GM12878 (cell line): ENCODE measurements at regions not wholly inside any gene's neighbourhood (a gene's known extent, or its start where the extent isn't known, plus 50 kb on each side); places are given as distances from the start of the nearest gene placed in this dataset.

Source experiments
- ATAC-seq: fragments of 200-7000 bp; cut with Tn5 transposase; 3 replicates; pipeline ENCODE4 v1.9.1; 2020; ENCODE audit warnings: mild to moderate bottlenecking, moderate library complexity
- BruUV-seq: library from RNA; stranded (reverse); fragments of 400-500 nt; replicated peaks from 2 replicates; lab custom pipeline; 2021; lab: Mats Ljungman, UMichigan
- CTCF ChIA-PET: fragments of 300-600 bp; sonication (Branson Sonifier 250); formaldehyde crosslinking; extraction: SDS; loops from one replicate; lab custom pipeline; 2021; ENCODE audit warnings: inconsistent platforms; lab: Yijun Ruan, JAX
- POLR2A ChIA-PET: fragments of 350-600 bp; formaldehyde crosslinking; extraction: SDS; loops from one replicate; lab custom pipeline; 2021; ENCODE audit warnings: inconsistent platforms; lab: Charles Lee
- RAD21 ChIA-PET: fragments of 300-600 bp; sonication (Branson Sonifier 250); formaldehyde crosslinking; loops from one replicate; lab custom pipeline; 2023; ENCODE audit warnings: antibody characterized with exemption; ENCODE audit not compliant: unreplicated experiment; lab: Charles Lee
- SMC1A ChIA-PET: fragments of 300-600 bp; sonication (Branson Sonifier 250); formaldehyde crosslinking; loops from one replicate; lab custom pipeline; 2023; ENCODE audit not compliant: unreplicated experiment, uncharacterized antibody; lab: Charles Lee
- DNase-seq: peaks from one replicate; pipeline ENCODE4 v3.0.0-alpha.2; 2011; ENCODE audit warnings: low read depth, low spot score
- FAIRE-seq: peaks from 3 replicates; lab custom pipeline; 2011; peaks lifted over from hg19 to GRCh38; lab: Jason Lieb, UNC
- H2AFZ ChIP-seq: 2 replicates; pipeline ENCODE4 v1.6.0; 2011; ENCODE audit warnings: low read depth, low read length, control low read depth; ENCODE audit not compliant: control insufficient read depth
- H3K27ac ChIP-seq: 2 replicates; pipeline ENCODE4 v1.5.1; 2011; ENCODE audit warnings: control low read depth; ENCODE audit not compliant: control insufficient read depth, insufficient read depth
- H3K27me3 ChIP-seq, 2 experiments: replicated peaks in 1 of 2; 2 replicates each; pipeline versions ENCODE4 v1.6.0 to v1.6.1; 2011; ENCODE audit warnings: low read length in 1 of 2; ENCODE audit not compliant: control insufficient read depth in 2 of 2, insufficient read depth in 2 of 2
- H3K36me3 ChIP-seq, 2 experiments: 2 replicates each; pipeline ENCODE4 v1.5.1; 2011; ENCODE audit warnings: low read length in 1 of 2; ENCODE audit not compliant: control insufficient read depth in 2 of 2, insufficient read depth in 2 of 2
- H3K4me1 ChIP-seq: 2 replicates; pipeline ENCODE4 v1.6.1; 2011; ENCODE audit warnings: mild to moderate bottlenecking, low read length, moderate library complexity, mixed read lengths; ENCODE audit not compliant: control insufficient read depth, insufficient read depth
- H3K4me2 ChIP-seq: 2 replicates; pipeline ENCODE4 v1.6.0; 2011; ENCODE audit warnings: control low read depth; ENCODE audit not compliant: control insufficient read depth, insufficient read depth
- H3K4me3 ChIP-seq: fragments of 200-600 bp; sonication (generic); 2 replicates; pipeline ENCODE4 v1.5.1; 2016
- H3K79me2 ChIP-seq: 2 replicates; pipeline ENCODE4 v1.6.0; 2011; ENCODE audit warnings: low read length; ENCODE audit not compliant: control insufficient read depth, insufficient read depth
- H3K9ac ChIP-seq: 2 replicates; pipeline ENCODE4 v1.8.0; 2011; ENCODE audit warnings: low read length, control low read depth, mixed read lengths; ENCODE audit not compliant: control insufficient read depth, insufficient read depth
- H3K9me3 ChIP-seq: replicated peaks from 3 replicates; pipeline ENCODE4 v1.5.1; 2011; ENCODE audit warnings: mild to moderate bottlenecking, low read length; ENCODE audit not compliant: control insufficient read depth, insufficient read depth
- H4K20me1 ChIP-seq: 2 replicates; pipeline ENCODE4 v1.6.0; 2011; ENCODE audit not compliant: control insufficient read depth, insufficient read depth
- ATF7 ChIP-seq: fragments of 450-650 bp; IDR thresholded peaks from 2 replicates; pipeline ENCODE4 v1.6.1; 2016; ENCODE audit warnings: low read depth, mild to moderate bottlenecking
- CBX5 ChIP-seq: sonication (generic); IDR thresholded peaks from 2 replicates; pipeline ENCODE4 v1.6.1; 2016; ENCODE audit warnings: low read depth, moderate library complexity, mild to moderate bottlenecking, inconsistent platforms
- CHD4 ChIP-seq: fragments of 200-600 bp; sonication (generic); IDR thresholded peaks from 2 replicates; pipeline ENCODE4 v1.6.1; 2016; ENCODE audit warnings: mild to moderate bottlenecking
- EED ChIP-seq: sonication (generic); IDR thresholded peaks from 2 replicates; pipeline ENCODE4 v1.6.1; 2016; ENCODE audit warnings: antibody characterized with exemption, low read depth
- GABPA ChIP-seq: IDR thresholded peaks from 2 replicates; pipeline ENCODE4 v1.6.1; 2014; ENCODE audit warnings: antibody characterized with exemption, low read depth, mild to moderate bottlenecking, inconsistent platforms
- HDGF ChIP-seq: fragments of 450-650 bp; IDR thresholded peaks from 2 replicates; pipeline ENCODE4 v1.6.1; 2016; ENCODE audit warnings: antibody characterized with exemption
- IKZF2 ChIP-seq, 2 experiments: fragments of 450-650 bp; IDR thresholded peaks; 2 replicates each; pipeline ENCODE4 v1.6.1; 2017; ENCODE audit warnings: mild to moderate bottlenecking in 2 of 2, moderate library complexity in 2 of 2
- MYC ChIP-seq: IDR thresholded peaks from 2 replicates; pipeline ENCODE4 v1.6.1; 2011; ENCODE audit warnings: mild to moderate bottlenecking, low read length, moderate library complexity, inconsistent platforms; ENCODE audit not compliant: insufficient read depth, insufficient replicate concordance, insufficient read length, severe bottlenecking
- NFYA ChIP-seq: IDR thresholded peaks from 2 replicates; pipeline ENCODE4 v1.6.1; 2011; ENCODE audit warnings: low read depth, mild to moderate bottlenecking, low read length, improper control_type of control experiment, borderline replicate concordance
- NFYB ChIP-seq: IDR thresholded peaks from 2 replicates; pipeline ENCODE4 v1.6.1; 2011; ENCODE audit warnings: low read depth, mild to moderate bottlenecking, low read length, improper control_type of control experiment, moderate library complexity; ENCODE audit not compliant: insufficient read depth
- NR2C1 ChIP-seq: fragments of 450-650 bp; IDR thresholded peaks from 2 replicates; pipeline ENCODE4 v1.6.1; 2017; ENCODE audit warnings: antibody characterized with exemption, mild to moderate bottlenecking, moderate library complexity
- NR2F1 ChIP-seq: fragments of 450-650 bp; conservative IDR thresholded peaks from 2 replicates; pipeline ENCODE4 v1.6.1; 2017; ENCODE audit warnings: mild to moderate bottlenecking
- PAX8 ChIP-seq: fragments of 450-650 bp; IDR thresholded peaks from 2 replicates; pipeline ENCODE4 v1.6.1; 2017; ENCODE audit warnings: mild to moderate bottlenecking, moderate library complexity
- POLR2AphosphoS2 ChIP-seq: IDR thresholded peaks from 2 replicates; pipeline ENCODE4 v1.6.1; 2011; ENCODE audit warnings: low read depth, mild to moderate bottlenecking, low read length, improper control_type of control experiment, moderate library complexity
- RAD51 ChIP-seq: fragments of 450-650 bp; IDR thresholded peaks from 2 replicates; pipeline ENCODE4 v1.6.1; 2016; ENCODE audit warnings: moderate library complexity, mild to moderate bottlenecking, inconsistent platforms
- RCOR1 ChIP-seq: conservative IDR thresholded peaks from 2 replicates; pipeline ENCODE4 v1.6.1; 2012; ENCODE audit warnings: low read depth, low read length, improper control_type of control experiment
- RFX5 ChIP-seq: IDR thresholded peaks from 2 replicates; pipeline ENCODE4 v1.6.1; 2011; ENCODE audit warnings: low read depth, low read length, improper control_type of control experiment
- WRNIP1 ChIP-seq: IDR thresholded peaks from 2 replicates; pipeline ENCODE4 v1.6.1; 2011; ENCODE audit warnings: low read depth, low read length, improper control_type of control experiment, borderline replicate concordance
- WGBS: methylation state at CpG from one replicate; pipeline ENCODE4 v1.1.6; 2016; ENCODE audit warnings: low lambda C conversion rate; ENCODE audit not compliant: insufficient replicate concordance, insufficient coverage; ENCODE audit errors: missing lambda C conversion rate; 5-methylcytosine and 5-hydroxymethylcytosine counted together
- in situ Hi-C: fragments of 300-500 bp; cut with MboI; formaldehyde crosslinking; loops from 9 replicates; pipeline ENCODE4 v1.14.3; 2018; ENCODE audit warnings: mixed read lengths
- intact Hi-C: fragments of 100-400 bp; cut with micrococcal nuclease; formaldehyde crosslinking; loops from one replicate; pipeline ENCODE4 v1.14.2; 2022; ENCODE audit not compliant: unreplicated experiment
- TF ChIP-seq, protein P1 (sequence below): fragments of 450-650 bp; IDR thresholded peaks from 2 replicates; pipeline ENCODE4 v1.6.1; 2017; ENCODE audit warnings: mild to moderate bottlenecking, moderate library complexity
- TF ChIP-seq, protein P2 (sequence below): fragments of 450-650 bp; IDR thresholded peaks from 2 replicates; pipeline ENCODE4 v1.6.1; 2018; ENCODE audit warnings: borderline replicate concordance, mild to moderate bottlenecking; ENCODE audit not compliant: partially characterized antibody

DNA sequence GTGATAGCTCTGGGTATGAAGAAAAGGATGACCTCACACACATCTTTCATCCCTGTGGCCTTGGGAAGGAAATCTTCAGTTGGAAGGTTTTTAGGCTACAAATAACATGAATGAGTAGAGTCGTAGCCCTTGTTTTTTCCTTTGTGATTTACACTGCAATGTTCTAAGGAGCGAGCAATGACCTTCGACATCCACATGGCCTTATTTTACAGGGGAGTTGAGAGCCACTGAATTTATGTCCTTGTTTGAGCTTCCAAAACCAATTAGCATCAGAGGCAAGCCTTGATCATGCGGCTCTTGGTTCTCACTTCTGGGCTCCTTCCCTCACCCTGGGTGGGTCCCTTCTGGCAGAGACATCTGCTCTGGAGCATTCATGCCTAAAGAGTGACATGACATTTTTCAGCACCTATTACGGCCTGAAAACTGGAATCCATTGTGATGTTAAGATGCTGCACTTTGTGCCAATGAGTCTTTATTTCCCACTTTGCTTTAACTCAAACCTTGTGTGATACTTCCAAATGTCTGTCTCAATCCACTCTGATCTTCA is 70.5 kb upstream of the RUNX1 start:
- FAIRE-seq (no peak), ATAC-seq (no peak), DNase-seq (no peak)
- no peak overlapping the region for H3K27ac ChIP-seq
- in situ Hi-C loops, result loop anchor here (5.0 kb wide), 1 partner anchor 53 kb away; no protein-coding TSS in a partner anchor
- no peaks in the 10 kb centered on the region for H3K36me3 ChIP-seq
- SMC1A ChIA-PET, result interaction anchor here (0.5 kb wide), 1 partner anchor 730 kb away, joined by 6 read pairs; no protein-coding TSS in a partner anchor
- CTCF ChIA-PET, result no interaction called here
- no peak overlapping the region for H3K4me3 ChIP-seq
- no peaks in the 10 kb centered on the region; the same call in 2 of the 3 replicates for H3K9me3 ChIP-seq
- no peaks in the 10 kb centered on the region for H3K4me1 ChIP-seq
- no peak overlapping the region for H2AFZ ChIP-seq
- TF ChIP-seq, protein P1, sequence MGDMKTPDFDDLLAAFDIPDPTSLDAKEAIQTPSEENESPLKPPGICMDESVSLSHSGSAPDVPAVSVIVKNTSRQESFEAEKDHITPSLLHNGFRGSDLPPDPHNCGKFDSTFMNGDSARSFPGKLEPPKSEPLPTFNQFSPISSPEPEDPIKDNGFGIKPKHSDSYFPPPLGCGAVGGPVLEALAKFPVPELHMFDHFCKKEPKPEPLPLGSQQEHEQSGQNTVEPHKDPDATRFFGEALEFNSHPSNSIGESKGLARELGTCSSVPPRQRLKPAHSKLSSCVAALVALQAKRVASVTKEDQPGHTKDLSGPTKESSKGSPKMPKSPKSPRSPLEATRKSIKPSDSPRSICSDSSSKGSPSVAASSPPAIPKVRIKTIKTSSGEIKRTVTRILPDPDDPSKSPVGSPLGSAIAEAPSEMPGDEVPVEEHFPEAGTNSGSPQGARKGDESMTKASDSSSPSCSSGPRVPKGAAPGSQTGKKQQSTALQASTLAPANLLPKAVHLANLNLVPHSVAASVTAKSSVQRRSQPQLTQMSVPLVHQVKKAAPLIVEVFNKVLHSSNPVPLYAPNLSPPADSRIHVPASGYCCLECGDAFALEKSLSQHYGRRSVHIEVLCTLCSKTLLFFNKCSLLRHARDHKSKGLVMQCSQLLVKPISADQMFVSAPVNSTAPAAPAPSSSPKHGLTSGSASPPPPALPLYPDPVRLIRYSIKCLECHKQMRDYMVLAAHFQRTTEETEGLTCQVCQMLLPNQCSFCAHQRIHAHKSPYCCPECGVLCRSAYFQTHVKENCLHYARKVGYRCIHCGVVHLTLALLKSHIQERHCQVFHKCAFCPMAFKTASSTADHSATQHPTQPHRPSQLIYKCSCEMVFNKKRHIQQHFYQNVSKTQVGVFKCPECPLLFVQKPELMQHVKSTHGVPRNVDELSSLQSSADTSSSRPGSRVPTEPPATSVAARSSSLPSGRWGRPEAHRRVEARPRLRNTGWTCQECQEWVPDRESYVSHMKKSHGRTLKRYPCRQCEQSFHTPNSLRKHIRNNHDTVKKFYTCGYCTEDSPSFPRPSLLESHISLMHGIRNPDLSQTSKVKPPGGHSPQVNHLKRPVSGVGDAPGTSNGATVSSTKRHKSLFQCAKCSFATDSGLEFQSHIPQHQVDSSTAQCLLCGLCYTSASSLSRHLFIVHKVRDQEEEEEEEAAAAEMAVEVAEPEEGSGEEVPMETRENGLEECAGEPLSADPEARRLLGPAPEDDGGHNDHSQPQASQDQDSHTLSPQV, result no peak
- TF ChIP-seq RCOR1, result no peak
- no peak for TF ChIP-seq EED
- no peak for TF ChIP-seq NFYA
- TF ChIP-seq PAX8, result no peak
- no peak for TF ChIP-seq HDGF
- no peak for TF ChIP-seq GABPA
- no peak for TF ChIP-seq WRNIP1
- TF ChIP-seq NR2F1, result no peak
- no peak for TF ChIP-seq CHD4
- TF ChIP-seq CBX5, result no peak
- no peak for TF ChIP-seq IKZF2 (IDR thresholded peaks at IDR 0.05)
- no peak for TF ChIP-seq ATF7
- no peak for TF ChIP-seq NR2C1
- no peak for TF ChIP-seq RAD51
- no peak for TF ChIP-seq RFX5
- TF ChIP-seq POLR2AphosphoS2, result no peak
- TF ChIP-seq, protein P2, sequence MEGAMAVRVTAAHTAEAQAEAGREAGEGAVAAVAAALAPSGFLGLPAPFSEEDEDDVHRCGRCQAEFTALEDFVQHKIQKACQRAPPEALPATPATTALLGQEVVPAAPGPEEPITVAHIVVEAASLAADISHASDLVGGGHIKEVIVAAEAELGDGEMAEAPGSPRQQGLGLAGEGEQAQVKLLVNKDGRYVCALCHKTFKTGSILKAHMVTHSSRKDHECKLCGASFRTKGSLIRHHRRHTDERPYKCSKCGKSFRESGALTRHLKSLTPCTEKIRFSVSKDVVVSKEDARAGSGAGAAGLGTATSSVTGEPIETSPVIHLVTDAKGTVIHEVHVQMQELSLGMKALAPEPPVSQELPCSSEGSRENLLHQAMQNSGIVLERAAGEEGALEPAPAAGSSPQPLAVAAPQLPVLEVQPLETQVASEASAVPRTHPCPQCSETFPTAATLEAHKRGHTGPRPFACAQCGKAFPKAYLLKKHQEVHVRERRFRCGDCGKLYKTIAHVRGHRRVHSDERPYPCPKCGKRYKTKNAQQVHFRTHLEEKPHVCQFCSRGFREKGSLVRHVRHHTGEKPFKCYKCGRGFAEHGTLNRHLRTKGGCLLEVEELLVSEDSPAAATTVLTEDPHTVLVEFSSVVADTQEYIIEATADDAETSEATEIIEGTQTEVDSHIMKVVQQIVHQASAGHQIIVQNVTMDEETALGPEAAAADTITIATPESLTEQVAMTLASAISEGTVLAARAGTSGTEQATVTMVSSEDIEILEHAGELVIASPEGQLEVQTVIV, result no peak
- no peak for TF ChIP-seq MYC
- no peak for TF ChIP-seq NFYB
- no peak overlapping the region for H3K4me2 ChIP-seq
- intact Hi-C loops, result no loop called here
- RAD21 ChIA-PET, result no interaction called here
- POLR2A ChIA-PET, result no interaction called here
- H4K20me1 ChIP-seq, result no peaks in the 10 kb centered on the region
- H3K27me3 ChIP-seq, result no peaks in the 10 kb centered on the region; a peak in 1 of 4 replicates
- 47% methylated on average over 5 of the region's 5 CpGs for WGBS
- H3K79me2 ChIP-seq, result no peaks in the 10 kb centered on the region
- H3K9ac ChIP-seq, result no peak overlapping the region
- BruUV-seq, result no TSS peak
